NCI-H2196 (cell line): ENCODE measurements at regions not wholly inside any gene's neighbourhood (a gene's known extent, or its start where the extent isn't known, plus 50 kb on each side); places are given as distances from the start of the nearest gene placed in this dataset.
"Not testable (repeated sequence)": the region's sequence is repeated elsewhere in the genome, so short reads cannot be mapped to it uniquely, and the experiment has no call there.

ENCODE experiments used
- DNase-seq: peaks from one replicate; lab custom pipeline; 2025; ENCODE audit not compliant: unreplicated experiment; lab: John Stamatoyannopoulos, UW

DNA sequence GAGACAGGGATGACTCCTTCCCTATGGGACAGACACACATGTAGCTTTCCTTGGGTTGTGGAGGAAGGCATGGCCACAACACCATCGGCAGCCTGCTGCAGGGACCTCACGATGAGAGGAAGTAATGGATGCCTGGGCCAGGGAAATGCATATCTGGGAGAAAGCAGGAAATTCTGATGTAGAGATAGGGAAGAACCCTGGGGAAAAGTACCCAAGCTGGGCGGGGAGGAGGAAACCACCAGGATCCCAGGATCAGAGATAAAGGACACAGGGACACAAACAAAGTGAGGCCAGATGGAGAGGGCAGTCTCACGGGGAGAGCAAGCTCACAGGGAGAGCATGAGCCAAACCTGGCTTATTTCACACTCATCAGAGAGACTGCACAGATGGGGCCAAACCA, 294.7 kb upstream of the TEKT4 start:
- DNase-seq: not testable (repeated sequence)

DNA sequence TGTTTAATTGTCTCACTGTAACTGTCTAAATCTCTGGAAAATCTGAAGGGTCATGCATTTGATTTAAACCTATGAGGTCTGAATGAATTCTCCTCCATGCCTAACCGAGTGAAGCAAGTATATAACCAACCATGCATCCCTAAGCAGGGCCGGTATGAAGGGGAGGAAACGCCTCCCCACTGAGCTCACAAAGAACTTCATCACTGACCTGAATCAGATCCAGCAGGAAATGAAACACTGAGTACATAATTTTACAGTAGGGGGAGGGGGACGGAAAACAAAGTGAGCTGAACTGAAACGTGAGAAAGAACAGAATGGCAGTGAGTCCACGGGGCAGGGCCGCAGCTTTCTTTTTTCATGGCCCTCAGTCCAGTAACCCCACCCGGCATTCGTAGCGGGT, 294.1 kb upstream of the TEKT4 start:
- peak; percentile 31 for DNase-seq

DNA sequence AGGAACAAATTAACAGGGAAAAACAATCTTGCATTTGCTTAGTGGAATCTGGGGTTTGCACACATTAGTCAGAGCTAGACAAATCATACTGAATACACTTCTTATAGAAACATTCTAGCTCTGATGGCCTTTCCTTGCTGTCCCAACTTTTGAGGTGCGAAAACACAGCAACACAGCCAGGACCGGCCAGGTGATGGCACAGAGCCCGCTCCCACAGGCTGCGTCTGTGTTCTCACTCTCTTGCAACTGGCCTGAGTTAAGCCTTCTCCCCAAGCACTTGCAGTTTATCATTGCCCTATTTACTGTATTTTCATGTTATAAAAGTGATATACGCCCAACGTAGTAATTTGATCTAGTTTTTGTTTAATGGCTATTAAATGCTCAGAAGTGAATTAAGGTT, 292.0 kb upstream of the TEKT4 start:
- DNase-seq: not testable (repeated sequence)

DNA sequence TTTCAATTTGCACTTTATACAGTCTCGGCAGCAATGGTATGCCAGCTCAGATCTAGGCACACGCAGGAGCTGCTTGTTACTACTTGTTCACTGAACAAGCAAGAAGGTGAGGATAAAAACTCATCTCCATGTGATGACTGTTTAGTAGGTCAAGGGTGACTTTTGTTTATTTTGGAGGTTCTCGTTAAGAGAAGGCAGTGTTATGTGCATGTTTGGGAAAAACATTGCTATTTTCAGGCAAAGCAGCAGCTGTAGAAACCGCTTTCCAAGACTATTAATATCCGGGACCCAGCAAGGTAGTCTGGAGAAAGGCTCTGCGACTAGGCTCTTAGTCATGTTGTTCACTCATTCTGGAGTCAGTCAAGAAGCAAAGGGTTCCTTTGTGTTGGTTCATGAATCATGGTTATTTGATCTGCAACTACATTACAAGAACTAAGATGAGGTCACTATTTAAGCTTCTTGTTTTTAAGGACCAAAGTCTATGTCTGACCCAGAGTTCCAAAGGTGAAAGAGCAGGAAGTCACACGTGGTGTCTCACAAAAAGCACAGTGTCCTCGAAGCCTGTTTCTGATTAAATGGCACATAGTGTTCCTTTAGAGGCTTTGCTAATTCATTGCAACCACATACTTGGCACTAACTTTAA, 288.0 kb upstream of the TEKT4 start:
- not testable (repeated sequence) for DNase-seq

DNA sequence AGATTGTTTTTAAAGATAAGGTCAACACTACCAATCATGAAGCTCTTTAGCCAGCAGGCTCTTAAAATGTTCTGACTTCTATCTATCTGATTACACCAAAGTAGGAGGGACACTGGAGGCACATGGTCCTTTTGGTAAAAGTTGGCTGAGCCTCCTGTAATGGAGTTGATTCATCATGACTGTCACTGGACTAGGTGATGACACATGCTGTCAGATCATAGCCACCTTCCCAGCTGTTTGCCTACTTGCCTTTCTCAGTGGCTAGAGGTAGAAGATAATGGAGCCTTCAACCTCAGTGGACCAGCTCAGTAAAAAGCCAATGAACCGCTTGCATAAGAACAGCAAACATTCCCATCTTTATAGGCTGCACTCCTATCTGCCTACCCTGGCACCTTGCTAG, 286.7 kb upstream of the TEKT4 start:
- DNase-seq: not testable (repeated sequence)

DNA sequence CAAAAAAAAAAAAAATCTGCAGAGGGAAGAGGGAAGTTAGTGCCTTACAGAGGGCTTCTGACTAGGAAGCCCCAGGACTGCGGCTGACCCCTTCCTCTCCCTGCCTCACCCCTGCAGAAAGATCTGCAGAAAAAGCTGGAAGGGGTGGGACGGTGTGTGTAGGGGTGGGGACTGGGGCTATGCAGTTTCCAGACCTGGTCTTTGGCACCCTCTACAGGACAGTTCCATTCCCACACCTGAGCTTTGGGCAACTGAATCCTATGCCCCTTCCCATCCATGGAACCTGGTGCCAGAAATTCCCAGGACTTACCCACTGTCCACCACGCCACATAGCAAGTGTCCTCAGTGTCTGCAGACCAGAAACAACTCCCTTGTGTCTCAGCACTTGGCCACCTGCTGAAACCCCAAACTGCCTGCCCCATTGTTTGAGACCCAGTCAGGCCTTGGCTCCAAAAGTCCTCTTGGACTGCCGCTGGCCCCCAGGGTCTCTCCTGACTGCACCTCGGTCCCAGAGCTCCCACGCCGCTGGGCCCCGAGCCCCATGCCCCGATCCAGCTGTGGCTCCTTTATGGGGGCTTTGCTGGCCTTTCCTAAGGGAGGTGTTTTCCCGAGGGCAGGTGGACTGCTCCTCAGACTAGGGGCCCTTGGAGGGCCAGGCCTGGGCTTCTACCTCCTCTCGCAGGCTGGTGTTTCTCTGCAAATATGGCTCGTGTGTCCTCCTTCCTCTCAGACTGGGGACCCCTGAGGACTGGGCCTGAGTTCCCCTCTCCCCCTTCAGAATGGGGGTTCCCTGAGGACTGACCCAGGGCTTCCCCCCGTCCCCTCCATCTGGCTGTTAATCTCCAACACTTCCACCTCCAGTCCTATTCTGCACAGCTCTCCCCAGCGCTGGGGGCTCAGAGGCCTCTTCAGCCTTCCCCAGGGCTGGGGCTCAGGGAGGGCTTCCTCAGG, 284.9 kb upstream of the TEKT4 start:
- peak; percentile 2 for DNase-seq

DNA sequence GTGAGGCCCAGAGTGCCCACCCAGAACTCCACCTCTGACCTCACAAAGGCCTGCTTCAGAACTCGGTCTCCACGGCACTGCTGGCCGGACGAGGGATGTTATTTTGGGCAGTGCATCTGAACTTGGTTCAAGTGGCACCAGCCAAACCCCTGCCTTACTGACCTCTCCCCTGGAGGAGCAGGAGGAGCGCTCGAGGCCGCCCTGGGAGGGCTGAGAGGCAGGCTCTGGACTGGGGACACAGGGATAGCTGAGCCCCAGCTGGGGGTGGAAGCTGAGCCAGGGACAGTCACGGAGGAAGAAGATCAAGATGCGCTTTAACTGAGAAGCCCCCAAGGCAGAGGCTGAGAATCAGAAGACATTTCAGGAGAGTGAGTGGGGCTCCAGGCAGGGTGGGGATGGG, 284.2 kb upstream of the TEKT4 start:
- DNase-seq: not testable (repeated sequence)

DNA sequence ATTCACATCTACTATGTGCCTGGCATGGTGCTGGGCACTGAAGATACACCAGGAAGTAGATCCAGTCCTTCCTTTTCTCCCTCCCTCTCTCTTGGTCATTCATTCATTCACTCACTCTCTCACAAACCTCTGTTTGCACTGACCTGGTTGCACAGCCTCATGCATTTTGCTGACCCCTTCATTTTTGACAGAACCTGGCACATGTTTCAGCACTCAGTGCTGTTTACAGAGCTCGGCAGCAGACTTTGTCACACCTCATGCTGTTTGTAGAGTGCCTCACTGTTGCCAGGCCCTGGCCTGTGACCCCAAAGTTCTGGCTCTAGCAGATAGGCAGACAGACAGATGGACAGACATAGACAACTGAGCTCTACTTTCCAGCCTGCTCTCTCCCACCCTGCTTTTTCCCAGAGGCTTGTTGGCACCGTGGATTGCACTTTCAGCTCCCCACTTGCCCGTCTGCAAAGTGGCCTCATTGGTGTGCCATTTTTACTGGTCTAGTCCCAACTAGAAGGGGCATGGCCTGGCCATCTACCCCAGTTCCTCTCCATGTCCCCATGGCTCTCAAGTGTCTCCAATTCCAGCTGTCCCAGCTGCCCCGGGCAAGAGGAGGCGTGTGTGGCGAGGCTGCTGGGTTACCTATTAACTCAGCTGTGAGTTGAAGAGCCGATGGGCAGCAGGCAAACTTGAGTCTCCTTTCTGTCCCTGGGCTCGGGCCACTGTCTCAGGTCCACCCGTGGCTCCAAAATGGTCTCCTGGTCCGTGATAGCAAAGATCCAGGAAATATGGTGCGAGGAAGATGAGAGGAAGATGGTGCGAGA, 277.0 kb upstream of the TEKT4 start:
- not testable (repeated sequence) for DNase-seq

DNA sequence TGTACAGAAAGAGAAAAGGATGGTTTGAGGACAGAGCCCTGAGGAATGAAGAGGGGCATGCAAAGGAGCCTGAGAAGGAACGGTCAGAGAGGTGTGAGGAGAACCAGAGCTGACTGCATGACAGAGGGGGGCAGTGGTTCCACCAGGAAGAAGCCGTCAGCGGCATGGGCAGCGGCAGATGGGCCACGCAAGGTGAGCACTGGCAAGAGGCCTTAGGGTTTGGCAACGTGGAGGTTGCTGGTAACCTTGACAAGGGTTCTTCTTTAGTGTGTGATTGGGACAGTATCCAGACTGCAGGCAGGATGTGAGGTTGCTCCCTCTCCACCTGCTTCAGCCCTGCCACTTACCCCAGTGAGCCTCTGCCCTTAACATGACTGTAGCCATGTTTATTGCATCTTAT, 275.3 kb upstream of the TEKT4 start:
- DNase-seq: not testable (repeated sequence)

DNA sequence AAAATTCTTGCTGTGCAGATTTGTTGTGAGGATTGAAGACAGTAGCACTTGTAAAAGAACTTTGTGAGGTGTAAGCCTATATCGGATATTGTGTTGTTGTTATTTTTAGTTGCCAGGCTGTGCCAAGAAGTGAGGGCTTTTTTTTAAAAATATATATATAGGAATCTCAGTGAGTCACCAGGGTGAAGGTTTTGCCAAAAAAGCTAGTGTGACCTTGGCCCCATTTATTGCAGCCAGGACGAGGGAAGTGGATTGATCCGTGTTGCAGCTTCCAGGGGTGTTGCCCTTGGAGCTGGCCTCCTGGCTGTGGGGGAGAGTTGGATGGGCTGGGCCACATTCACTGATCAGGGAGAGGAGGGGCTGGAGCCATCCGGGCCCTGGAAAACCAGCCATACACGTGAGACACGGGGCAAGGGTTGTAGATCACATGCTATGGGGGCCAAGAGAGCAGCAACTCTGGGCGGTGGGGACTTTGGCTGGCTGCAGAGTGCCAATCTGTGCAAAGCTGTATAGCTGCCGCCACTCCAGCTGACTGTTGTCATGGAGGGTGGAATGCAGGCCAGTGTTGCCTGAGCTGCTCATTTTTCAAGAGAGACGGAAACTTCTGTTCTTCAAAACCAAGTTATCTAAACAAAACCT, 273.0 kb upstream of the TEKT4 start:
- not testable (repeated sequence) for DNase-seq

DNA sequence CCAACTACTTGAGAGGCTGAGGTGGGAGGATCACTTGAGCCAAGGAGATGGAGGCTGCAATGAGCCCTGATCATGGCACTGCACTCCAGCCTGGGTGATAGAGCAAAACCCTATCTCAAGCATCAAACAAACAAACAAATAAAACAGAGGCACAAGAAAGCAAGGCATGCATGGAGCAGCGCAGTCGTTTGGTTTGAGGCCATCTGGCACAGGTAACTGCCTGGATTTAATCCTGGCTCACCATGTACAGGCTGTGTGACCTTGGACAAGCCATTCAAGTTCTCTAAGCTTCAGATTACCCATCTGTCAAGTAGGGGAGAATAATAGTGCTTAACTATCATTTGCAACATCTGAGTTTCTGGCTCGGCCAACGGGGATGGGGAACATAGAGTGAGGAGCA, 270.3 kb upstream of the TEKT4 start:
- not testable (repeated sequence) for DNase-seq

DNA sequence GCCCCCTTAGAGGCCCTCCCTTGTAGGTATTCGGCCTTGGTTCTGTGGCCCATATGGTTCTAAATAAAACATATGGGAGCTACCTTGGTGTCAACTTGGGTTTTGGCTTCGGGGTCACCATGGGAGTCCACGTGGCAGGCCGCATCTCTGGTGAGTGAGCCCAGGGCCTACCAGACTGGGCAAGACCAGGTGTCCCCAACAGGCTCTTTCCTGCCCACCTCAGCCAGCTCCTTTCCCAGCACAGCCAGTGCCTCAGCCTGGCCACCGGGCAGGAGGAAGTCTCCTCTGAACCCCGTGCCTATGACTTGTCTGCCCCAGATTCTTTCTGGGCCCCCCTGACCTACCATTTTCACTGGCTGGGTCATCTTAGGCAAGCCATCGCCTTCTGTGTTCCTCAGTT, 268.8 kb upstream of the TEKT4 start:
- no peak for DNase-seq

DNA sequence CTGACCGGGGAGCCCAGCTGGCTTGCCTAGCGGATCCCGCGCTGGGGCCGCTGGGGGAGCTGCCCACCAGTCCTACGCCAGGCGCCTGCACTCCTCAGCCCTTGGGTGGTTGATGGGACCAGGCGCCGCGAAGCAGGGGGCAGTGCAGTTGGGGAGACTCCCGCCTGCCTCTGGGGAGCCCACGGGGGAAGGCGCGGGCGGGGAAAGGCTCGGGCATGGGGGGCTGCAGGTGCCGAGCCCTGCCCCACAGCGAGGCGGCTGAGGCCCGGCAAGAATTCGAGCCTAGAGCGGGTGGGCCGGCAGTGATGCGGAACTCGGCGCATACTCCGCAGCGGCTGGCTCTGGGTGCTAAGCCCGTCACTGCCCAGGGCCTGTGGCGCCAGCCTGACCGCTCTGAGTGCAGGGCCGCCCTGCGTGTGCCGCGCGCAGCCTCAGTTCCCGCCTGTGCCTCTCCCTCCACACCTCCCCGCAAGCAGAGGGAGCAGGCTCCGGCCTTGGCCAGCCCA, 249.1 kb upstream of the TEKT4 start:
- no peak for DNase-seq

DNA sequence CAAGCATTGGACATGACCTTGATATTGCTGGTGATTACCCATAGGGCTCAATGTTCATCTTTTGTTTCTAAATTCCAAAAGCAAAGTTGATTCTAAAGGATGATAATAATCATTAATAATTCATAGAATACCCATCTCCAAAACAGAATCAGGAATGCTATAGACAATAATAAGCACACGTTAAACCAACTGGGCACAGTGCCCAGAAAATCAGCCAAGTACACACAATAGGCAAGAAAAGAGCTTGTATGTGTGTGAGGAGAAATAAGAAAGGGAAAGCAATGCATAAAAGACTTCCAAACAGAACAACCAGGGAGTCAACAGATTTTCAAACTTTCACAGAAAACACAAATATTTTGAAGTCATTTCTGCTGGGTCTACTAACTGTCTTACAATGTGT, 242.3 kb upstream of the TEKT4 start:
- DNase-seq: not testable (repeated sequence)

DNA sequence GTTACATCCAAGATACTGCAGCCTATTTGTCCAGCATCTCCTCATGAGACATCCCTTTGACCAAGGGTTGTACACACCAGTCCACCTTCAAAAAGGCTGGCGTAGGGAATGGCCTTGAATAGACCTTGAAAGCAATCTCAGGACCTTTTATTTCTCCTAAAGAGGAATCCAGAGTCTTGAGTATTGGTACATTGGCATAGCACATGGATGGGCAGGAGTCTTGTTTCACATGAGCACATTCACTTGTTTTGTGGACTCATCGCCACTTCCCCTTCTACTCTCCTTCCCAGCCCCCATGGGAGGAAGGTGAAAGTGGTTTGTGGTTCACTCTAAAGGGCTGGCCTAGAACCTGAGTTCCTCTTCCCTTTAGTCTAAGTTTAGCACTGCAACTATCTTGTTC, 229.8 kb upstream of the TEKT4 start:
- DNase-seq: not testable (repeated sequence)

DNA sequence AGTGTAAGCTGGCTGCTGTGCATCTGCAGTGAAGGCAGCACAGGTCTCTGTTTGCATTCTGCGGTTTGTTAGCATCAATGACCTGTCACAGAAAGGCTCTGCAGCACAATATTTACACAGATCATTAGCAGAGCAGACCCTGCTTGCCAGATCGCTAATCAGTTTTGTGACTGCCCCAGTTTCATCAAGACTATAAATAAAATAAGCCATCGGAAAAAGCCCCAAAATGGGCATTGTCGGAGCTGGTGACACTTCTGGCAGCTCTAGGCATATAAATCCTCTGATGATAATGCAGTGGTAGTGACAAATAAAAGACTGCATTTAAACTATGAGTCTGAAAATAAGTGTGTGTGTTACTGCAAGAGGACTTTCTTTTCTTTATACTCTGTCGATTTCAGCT, 219.1 kb upstream of the TEKT4 start:
- DNase-seq: not testable (repeated sequence)

DNA sequence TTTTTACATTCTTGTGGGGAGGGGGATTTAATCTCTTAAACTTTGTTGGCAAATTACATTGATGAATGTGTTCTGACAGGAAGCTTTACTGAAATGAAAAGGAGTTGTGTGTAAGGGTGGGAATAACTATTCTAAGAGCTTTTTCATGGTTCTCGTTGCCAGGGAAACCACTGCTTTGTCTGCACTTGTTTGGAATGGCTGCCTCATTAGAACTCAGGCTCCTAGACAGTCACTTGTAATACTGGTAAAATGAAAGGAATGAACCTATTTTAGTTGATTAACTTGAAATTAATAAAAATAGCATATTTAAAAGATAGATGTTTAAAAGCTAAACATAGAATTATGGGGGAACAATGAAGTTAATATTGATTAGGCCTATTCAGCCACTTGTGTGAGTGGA, 201.4 kb upstream of the TEKT4 start:
- not testable (repeated sequence) for DNase-seq

DNA sequence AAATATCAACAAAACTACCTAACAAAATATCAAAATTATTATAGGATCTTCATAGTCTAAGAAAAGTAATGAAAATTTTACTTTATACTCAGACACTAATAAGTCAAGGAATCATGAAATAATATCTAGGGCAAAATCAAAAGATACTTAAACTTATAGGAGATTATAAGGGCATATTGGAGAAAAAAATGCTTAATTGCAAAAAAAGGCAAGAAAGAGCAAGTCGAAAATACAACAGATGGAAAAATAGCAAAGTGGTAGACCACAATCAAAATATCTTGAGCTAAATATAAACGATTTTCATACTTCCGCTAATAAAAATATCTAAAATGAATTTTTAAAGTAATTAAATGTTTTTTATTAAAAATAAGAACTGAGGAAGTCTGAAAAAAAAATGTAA, 177.0 kb upstream of the TEKT4 start:
- not testable (repeated sequence) for DNase-seq

DNA sequence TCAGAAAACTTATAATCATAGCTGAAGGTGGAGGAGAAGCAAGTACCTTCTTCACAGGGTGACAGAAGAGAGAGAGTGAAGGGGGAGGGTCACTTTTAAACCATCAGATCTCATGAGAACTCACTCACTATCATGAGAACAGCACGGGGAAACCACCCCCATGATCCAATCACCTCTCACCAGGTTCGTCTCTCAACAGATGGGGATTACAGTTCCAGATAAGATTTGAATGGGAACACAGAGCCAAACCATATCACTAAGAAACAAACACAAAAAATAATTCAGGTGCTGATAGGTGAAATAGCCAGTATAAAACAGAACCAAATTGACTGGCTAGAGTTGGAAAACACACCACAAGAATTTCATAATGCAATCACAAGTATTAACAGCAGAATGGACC, 162.2 kb upstream of the TEKT4 start:
- not testable (repeated sequence) for DNase-seq

DNA sequence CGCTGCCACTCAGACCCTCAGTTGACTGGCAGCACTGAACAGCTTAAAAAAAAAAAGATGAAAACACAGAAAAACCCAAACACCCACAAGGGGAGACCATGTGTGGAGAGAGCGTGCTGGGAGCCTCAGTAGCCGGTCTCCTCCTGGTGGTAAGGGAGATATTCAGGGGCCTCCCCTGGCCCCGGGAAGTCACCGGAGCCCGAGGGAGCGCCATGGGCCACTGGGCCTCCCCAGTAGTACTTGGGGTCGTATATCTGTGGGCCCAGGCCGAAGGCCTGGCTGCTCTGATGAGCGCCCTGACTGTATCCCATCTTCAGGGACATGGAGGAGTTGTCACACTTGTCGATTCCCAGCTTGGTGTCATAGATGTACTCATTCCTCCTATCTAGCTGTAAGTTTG, 145.7 kb upstream of the TEKT4 start:
- no peak for DNase-seq

DNA sequence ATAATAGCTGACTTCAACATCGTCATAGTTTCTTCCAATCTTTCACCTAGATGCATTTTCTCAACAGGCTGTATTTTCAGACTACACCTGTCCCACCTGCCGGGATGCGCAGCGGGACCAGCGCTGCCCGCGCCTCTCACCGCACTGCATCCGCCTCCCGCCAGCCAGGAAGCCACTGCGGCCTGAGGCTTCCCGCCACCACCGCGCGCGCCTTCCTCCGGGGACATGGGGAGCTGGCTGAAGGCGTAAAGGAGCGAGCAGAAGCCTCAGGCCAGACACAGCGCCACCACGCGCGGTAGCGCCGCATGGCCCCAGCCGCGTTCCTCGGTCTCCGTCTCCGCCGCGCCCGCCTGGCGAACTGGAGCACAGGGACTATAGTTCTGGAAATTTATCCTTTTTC, 135.7 kb upstream of the TEKT4 start:
- not testable (repeated sequence) for DNase-seq
